OCI-LY3 (cell line): ENCODE measurements at regions not wholly inside any gene's neighbourhood (a gene's known extent, or its start where the extent isn't known, plus 50 kb on each side); places are given as distances from the start of the nearest gene placed in this dataset.

Experiments
- EZH2phosphoT487 ChIP-seq: fragments of 200-600 bp; shearing (Covaris generic); IDR thresholded peaks from 2 replicates; pipeline ENCODE4 v1.6.1; 2018; ENCODE audit warnings: antibody characterized with exemption, mixed run types, low read depth
- TF ChIP-seq, protein P1 (sequence below): fragments of 200-600, 300-600 bp; sonication (generic); IDR thresholded peaks from 2 replicates; pipeline ENCODE4 v1.5.1; 2014; ENCODE audit warnings: antibody characterized with exemption, low read length, low read depth

DNA sequence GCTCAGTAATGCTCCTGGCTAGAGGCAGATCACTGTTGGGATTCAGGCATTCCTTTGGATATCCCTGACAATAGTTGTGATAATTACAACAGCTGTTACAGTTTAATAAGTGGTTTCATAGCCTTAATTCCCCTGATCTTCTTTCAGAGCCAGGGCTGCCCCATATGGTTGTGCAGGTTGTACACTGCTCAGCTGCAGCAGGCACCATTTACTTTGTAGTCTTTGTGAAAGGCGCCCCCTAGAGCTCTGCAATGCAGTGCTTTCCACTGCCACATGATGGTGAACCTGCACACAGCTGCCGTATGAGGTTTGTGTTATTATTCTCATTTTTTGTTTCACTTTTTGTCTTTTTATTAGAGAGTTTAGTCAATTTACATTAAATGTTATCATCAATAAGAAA, 239.1 kb downstream of the KCNS3 start:
- TF ChIP-seq EZH2phosphoT487 = no peak
- TF ChIP-seq, protein P1, sequence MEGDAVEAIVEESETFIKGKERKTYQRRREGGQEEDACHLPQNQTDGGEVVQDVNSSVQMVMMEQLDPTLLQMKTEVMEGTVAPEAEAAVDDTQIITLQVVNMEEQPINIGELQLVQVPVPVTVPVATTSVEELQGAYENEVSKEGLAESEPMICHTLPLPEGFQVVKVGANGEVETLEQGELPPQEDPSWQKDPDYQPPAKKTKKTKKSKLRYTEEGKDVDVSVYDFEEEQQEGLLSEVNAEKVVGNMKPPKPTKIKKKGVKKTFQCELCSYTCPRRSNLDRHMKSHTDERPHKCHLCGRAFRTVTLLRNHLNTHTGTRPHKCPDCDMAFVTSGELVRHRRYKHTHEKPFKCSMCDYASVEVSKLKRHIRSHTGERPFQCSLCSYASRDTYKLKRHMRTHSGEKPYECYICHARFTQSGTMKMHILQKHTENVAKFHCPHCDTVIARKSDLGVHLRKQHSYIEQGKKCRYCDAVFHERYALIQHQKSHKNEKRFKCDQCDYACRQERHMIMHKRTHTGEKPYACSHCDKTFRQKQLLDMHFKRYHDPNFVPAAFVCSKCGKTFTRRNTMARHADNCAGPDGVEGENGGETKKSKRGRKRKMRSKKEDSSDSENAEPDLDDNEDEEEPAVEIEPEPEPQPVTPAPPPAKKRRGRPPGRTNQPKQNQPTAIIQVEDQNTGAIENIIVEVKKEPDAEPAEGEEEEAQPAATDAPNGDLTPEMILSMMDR = peak; percentile 87
